Natural killer cell (primary cell): ENCODE measurements at regions not wholly inside any gene's neighbourhood (a gene's known extent, or its start where the extent isn't known, plus 50 kb on each side); places are given as distances from the start of the nearest gene placed in this dataset.

Experiments used
- ATAC-seq, 3 donors: fragments of 150-1000 bp in 2 of 3; fragments of 200-7000 bp in 1 of 3; cut with Tn5 transposase; 1 replicate in 1 of 3; 2 replicates in 2 of 3; pipeline ENCODE4 v1.10.0; 2021; ENCODE audit warnings: mild to moderate bottlenecking in 2 of 3, moderate library complexity in 2 of 3
- DNase-seq, 2 donors: peaks; one replicate each; pipeline versions ENCODE4 v3.0.0 to v3.0.0-alpha.2; 2013 to 2021; ENCODE audit warnings: mixed read lengths in 1 of 2
- H3K27ac ChIP-seq: one replicate; pipeline ENCODE4 v1.5.1; 2013; ENCODE audit warnings: mild to moderate bottlenecking, low read length
- H3K27me3 ChIP-seq: one replicate; pipeline ENCODE4 v1.6.1; 2013; ENCODE audit warnings: low read length; ENCODE audit not compliant: control insufficient read depth, insufficient read depth
- H3K36me3 ChIP-seq: one replicate; pipeline ENCODE4 v1.6.1; 2013; ENCODE audit warnings: low read length; ENCODE audit not compliant: control insufficient read depth, insufficient read depth
- H3K4me1 ChIP-seq: one replicate; pipeline ENCODE4 v1.6.1; 2013; ENCODE audit warnings: low read length; ENCODE audit not compliant: control insufficient read depth, insufficient read depth
- H3K4me3 ChIP-seq: one replicate; pipeline ENCODE4 v1.5.1; 2013; ENCODE audit warnings: low read length
- H3K9me3 ChIP-seq: one replicate; pipeline ENCODE4 v1.6.1; 2013; ENCODE audit warnings: low read length; ENCODE audit not compliant: control insufficient read depth, insufficient read depth
- H3K27ac Mint-ChIP-seq, 2 donors: one replicate each; pipeline ENCODE4 v1.8.0; 2022; ENCODE audit warnings: mild to moderate bottlenecking in 2 of 2, mixed read lengths in 2 of 2, moderate library complexity in 1 of 2
- H3K27me3 Mint-ChIP-seq, 2 donors: one replicate each; pipeline ENCODE4 v1.8.0; 2022; ENCODE audit warnings: low read depth in 2 of 2, mixed read lengths in 2 of 2
- H3K36me3 Mint-ChIP-seq: one replicate; pipeline ENCODE4 v1.8.0; 2022; ENCODE audit warnings: mixed read lengths
- H3K4me1 Mint-ChIP-seq, 2 donors: one replicate each; pipeline ENCODE4 v1.8.0; 2022; ENCODE audit warnings: mixed read lengths in 2 of 2
- H3K4me3 Mint-ChIP-seq: one replicate; pipeline ENCODE4 v1.8.0; 2022; ENCODE audit warnings: mild to moderate bottlenecking, moderate library complexity, mixed read lengths
- H3K9me3 Mint-ChIP-seq, 2 donors: one replicate each; pipeline ENCODE4 v1.8.0; 2022; ENCODE audit warnings: mixed read lengths in 2 of 2
- WGBS: methylation state at CpG from one replicate; pipeline ENCODE4 v1.1.7; 2013; ENCODE audit warnings: missing lambda C conversion rate; ENCODE audit not compliant: insufficient coverage; 5-methylcytosine and 5-hydroxymethylcytosine counted together
- intact Hi-C: fragments of 100-400 bp; cut with micrococcal nuclease; formaldehyde crosslinking; loops from one replicate; pipeline ENCODE4 v1.14.2; 2022
- TF ChIP-seq, protein P1 (sequence below): fragments of 200-600 bp; IDR thresholded peaks from one replicate; pipeline ENCODE4 v1.8.0; 2022; ENCODE audit warnings: antibody characterized with exemption

- Histone ChIP-seq H3K27ac (no peak overlapping the region), H3K4me3 (no peak overlapping the region), H3K4me1 (no peaks in the 10 kb centered on the region), H3K36me3 (no peaks in the 10 kb centered on the region), H3K27me3 (no peaks in the 10 kb centered on the region), H3K9me3 (no peaks in the 10 kb centered on the region)
- Mint-ChIP-seq H3K9me3 (no peaks in the 10 kb centered on the region), H3K4me1 (no peaks in the 10 kb centered on the region), H3K27ac (no peak overlapping the region), H3K4me3 (no peak overlapping the region), H3K27me3 (peaks cover under 1 to 2% of the 10 kb centered on the region in 2 donors), H3K36me3 (no peaks in the 10 kb centered on the region)
- 90% methylated on average over 9 of the region's 9 CpGs for WGBS
- intact Hi-C loops = no loop called here
- ATAC-seq (no peak), DNase-seq (no peak)
- TF ChIP-seq, protein P1, sequence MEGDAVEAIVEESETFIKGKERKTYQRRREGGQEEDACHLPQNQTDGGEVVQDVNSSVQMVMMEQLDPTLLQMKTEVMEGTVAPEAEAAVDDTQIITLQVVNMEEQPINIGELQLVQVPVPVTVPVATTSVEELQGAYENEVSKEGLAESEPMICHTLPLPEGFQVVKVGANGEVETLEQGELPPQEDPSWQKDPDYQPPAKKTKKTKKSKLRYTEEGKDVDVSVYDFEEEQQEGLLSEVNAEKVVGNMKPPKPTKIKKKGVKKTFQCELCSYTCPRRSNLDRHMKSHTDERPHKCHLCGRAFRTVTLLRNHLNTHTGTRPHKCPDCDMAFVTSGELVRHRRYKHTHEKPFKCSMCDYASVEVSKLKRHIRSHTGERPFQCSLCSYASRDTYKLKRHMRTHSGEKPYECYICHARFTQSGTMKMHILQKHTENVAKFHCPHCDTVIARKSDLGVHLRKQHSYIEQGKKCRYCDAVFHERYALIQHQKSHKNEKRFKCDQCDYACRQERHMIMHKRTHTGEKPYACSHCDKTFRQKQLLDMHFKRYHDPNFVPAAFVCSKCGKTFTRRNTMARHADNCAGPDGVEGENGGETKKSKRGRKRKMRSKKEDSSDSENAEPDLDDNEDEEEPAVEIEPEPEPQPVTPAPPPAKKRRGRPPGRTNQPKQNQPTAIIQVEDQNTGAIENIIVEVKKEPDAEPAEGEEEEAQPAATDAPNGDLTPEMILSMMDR = no peak
These were observed 286.7 kb downstream of the MN1 start for GRCh38 chr22:27514601-27515523.

GRCh38 chr22:27517361-27518155 lies 284.0 kb downstream of the MN1 start:
- Mint-ChIP-seq H3K4me3 (no peak overlapping the region), H3K4me1 (no peaks in the 10 kb centered on the region), H3K9me3 (no peaks in the 10 kb centered on the region), H3K36me3 (no peaks in the 10 kb centered on the region), H3K27ac (no peak overlapping the region), H3K27me3 (peaks cover 0 to 2% of the 10 kb centered on the region in 2 donors)
- 83% methylated on average over 6 of the region's 7 CpGs for WGBS
- intact Hi-C loops = no loop called here
- Histone ChIP-seq H3K9me3 (no peaks in the 10 kb centered on the region), H3K27ac (no peak overlapping the region), H3K4me1 (no peaks in the 10 kb centered on the region), H3K27me3 (no peaks in the 10 kb centered on the region), H3K4me3 (no peak overlapping the region), H3K36me3 (no peaks in the 10 kb centered on the region)
- TF ChIP-seq, protein P1 = no peak
- DNase-seq (no peak), ATAC-seq (no peak)

DNA sequence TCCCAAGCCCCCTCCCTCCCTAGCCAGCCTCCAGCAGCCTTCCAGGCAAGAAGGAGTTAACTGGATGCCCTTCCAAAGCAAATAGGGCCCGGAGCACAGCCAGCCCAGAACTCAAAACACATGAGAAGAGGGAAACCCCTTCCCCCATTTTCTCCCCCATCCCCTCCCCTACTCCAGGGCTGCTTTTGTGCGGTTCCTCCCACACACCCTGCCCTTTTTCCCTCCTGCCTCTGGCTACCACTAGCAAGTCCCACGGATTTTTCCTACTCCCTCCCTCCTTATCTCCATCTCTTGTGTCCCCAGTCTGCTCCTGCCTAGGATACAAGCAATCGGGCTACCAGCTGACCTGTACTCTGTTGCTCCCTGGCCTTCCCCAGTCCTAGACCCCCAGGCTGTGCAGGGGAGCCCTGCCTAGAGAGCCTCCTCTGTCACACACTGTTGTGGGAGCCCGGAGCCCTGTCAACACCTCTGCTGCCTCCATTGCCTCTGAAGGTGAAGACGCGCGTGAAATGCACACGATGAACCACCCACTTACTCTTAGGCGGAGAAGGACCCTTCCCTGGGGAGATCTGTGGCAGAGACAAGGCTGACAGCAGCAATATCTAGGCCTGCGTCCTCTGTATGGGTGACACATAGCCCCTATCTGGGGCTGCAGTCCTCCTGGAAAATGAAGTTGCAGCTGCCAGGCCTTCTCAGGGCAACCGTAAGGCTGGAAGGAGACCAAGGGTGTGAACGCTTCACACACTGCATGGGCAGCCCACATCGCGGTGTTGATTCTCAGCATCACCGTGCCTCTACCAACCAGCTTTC lies 282.8 kb downstream of the MN1 start:
- Histone ChIP-seq H3K4me3 (no peak overlapping the region), H3K4me1 (no peaks in the 10 kb centered on the region), H3K36me3 (no peaks in the 10 kb centered on the region), H3K9me3 (no peaks in the 10 kb centered on the region), H3K27me3 (no peaks in the 10 kb centered on the region), H3K27ac (no peak overlapping the region)
- Mint-ChIP-seq H3K4me3 (no peak overlapping the region), H3K27ac (no peak overlapping the region), H3K36me3 (no peaks in the 10 kb centered on the region), H3K4me1 (no peaks in the 10 kb centered on the region), H3K9me3 (no peaks in the 10 kb centered on the region), H3K27me3 (no peaks in the 10 kb centered on the region)
- WGBS = 91% methylated on average over 15 of the region's 16 CpGs
- no peak for ATAC-seq
- no peak for DNase-seq
- intact Hi-C loops = no loop called here
- TF ChIP-seq, protein P1 = no peak
